LNCAP (cell line): ENCODE measurements at regions not wholly inside any gene's neighbourhood (a gene's known extent, or its start where the extent isn't known, plus 50 kb on each side); places are given as distances from the start of the nearest gene placed in this dataset.
A peak's percentile ranks its signal among the peaks of the same experiment; 100 is the strongest.

Experiments used
- TF ChIP-seq, protein P1 (sequence below): fragments of 450-650 bp; IDR thresholded peaks from 2 replicates; pipeline ENCODE4 v1.5.1; 2017; ENCODE audit warnings: mild to moderate bottlenecking

DNA sequence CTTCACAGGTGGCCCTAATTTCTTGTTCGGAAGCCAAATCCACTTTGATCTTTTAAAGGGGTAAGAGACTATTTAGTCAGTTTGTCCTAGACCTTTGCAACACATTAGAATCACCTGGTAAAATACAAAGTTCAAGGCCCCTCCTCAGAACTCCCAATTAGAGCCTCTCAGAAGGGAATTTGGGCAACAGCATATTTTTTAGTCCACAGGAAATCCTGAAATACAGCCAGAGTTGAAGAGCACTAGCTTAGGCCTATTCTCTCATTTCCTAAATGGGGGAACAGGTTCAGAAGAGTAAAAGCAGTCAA is 151.3 kb upstream of the FSCB start:
- TF ChIP-seq, protein P1, sequence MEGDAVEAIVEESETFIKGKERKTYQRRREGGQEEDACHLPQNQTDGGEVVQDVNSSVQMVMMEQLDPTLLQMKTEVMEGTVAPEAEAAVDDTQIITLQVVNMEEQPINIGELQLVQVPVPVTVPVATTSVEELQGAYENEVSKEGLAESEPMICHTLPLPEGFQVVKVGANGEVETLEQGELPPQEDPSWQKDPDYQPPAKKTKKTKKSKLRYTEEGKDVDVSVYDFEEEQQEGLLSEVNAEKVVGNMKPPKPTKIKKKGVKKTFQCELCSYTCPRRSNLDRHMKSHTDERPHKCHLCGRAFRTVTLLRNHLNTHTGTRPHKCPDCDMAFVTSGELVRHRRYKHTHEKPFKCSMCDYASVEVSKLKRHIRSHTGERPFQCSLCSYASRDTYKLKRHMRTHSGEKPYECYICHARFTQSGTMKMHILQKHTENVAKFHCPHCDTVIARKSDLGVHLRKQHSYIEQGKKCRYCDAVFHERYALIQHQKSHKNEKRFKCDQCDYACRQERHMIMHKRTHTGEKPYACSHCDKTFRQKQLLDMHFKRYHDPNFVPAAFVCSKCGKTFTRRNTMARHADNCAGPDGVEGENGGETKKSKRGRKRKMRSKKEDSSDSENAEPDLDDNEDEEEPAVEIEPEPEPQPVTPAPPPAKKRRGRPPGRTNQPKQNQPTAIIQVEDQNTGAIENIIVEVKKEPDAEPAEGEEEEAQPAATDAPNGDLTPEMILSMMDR, result no peak

DNA sequence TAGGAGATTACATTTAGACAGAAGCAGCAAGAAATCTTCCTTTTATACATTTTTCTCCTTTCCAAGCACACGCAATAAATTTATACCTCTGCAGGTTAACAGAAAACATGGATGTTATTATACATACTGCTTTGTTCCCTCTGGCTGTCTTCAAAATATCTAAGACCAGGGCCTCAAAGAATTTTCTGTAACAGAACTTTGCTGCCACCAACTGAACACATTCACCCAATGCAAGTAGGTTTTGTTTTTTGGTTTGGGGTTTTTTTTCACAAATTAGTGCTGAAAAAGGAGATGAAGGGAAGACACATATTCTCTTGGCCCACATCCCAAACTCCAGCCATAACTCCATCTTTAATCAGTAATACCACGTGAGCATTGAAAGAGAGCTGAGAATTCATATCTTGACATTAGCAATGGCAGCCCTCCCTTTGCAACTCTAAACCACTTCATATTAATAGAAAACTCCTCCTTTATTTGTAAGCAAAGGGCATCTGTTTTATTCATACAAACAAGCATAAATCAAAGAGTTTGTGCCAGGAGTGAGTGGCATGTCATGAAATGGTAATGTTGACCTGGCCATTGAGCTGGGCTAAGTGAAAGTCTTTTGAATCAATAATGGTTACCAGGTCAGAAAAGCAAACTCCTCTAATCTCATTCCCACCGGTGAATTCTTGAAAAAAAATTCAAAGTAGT is 150.8 kb upstream of the FSCB start:
- TF ChIP-seq, protein P1, result peak; percentile 81

DNA sequence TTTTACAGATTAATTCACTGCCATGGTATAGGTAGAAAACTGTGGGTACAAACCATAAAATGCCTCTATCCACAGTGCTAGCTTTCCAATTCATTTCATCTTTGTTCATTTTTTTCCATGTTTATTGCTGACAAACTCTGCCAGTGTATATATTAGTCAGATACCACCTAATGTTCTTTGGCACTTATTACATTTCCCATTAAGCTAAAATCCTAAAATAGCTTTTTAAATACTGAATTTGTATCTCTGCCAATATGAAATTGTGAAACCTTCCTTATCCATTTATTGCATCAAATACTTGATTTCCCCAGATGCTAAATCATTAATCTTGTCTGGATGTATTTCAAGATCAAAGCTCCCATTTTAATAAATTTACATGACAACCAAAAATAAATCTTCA is 150.1 kb upstream of the FSCB start:
- TF ChIP-seq, protein P1, result no peak

DNA sequence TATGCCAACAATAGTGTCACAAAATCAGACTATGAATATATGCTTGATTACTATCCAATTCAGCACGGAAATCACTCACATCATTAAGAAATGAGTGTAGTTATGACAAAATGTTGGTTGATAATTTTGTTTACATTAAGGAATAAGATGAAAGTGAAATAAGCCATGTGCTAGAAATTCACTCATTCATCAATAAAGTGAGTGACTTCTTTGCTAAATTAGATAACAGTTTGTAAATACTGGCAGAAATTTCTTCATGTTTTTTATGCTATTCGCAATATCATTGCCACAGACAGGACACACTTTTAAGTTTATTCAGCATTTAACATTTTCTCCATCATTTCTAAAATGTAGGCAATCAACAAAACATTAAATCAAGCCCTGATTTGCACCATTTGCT is 147.5 kb upstream of the FSCB start:
- TF ChIP-seq, protein P1, result no peak

DNA sequence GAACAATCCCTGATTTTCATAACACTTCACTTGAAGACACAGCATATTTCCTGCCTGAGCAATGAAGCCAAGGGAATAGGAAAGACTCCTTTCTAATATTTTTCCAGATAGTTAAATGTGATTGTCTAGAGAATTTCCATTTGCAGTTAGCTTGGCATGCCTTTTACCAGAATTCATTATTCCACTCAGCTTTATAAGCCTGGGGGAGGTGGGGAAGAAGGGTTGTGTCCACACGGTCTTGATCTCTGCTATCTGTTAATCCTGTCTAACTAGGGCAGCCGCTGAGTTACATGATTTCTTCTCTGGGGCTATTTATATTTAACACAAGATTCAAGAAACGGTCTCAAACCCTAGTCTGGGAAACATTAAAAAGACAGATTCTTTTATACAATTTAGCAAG is 146.6 kb upstream of the FSCB start:
- TF ChIP-seq, protein P1, result no peak

DNA sequence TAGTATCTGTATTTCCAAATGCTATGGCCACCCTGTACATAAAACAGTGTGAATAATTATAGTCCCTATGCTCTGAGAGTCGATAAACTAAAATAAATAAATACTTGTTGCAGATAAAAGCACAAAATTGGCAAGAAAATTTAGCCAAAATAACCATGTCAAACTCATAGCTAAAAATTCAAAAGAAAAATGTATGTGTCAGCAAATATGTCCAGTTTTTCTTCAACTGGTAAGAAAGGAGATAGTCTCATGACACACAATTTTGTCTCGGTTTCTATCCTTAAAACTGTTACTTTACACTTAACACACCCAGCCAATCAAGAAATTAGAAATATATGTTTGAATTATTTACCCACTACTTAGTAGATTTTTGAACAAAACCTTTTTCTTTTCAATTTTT is 145.6 kb upstream of the FSCB start:
- TF ChIP-seq, protein P1, result no peak

DNA sequence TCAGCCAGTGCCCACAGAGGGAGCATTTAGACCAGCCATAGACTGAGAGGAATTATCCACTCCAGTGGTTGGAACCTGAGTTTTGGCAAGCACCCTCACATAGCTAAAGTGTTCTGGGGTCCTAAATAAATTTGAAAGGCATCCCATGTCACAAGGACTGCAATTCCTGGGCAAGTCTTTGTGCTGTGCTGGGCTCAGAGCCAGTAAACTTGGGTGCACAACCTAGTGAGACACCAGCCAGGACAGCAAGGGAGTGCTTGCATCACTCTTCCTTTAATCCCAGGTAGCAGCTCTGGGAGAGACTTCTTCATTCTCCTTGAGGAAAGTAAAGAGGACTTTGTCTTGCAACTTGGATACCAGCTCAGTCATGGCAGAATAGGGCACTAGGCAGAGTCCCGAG is 142.0 kb upstream of the FSCB start:
- TF ChIP-seq, protein P1, result no peak

DNA sequence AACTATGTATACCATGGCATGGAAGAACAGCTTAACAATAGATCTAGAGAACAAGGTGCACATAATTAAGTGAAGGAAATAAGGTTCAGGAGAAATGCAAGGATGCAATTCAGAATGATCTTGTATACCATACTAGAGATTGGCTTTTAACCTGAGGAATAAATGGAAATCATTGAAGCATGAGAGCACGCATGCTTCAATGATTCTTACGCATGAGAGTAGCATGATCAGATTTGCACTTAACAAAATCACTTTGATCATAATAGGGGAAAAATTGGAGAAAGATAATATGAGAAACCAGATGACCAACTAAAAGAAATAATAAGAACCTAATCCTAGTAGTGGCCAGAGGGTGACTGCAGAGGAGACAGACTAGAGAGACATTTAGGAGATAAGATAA is 133.3 kb upstream of the FSCB start:
- TF ChIP-seq, protein P1, result no peak
